ENCODE measurements at regions not wholly inside any gene's neighbourhood (a gene's known extent, or its start where the extent isn't known, plus 50 kb on each side); places are given as distances from the start of the nearest gene placed in this dataset.

DNA sequence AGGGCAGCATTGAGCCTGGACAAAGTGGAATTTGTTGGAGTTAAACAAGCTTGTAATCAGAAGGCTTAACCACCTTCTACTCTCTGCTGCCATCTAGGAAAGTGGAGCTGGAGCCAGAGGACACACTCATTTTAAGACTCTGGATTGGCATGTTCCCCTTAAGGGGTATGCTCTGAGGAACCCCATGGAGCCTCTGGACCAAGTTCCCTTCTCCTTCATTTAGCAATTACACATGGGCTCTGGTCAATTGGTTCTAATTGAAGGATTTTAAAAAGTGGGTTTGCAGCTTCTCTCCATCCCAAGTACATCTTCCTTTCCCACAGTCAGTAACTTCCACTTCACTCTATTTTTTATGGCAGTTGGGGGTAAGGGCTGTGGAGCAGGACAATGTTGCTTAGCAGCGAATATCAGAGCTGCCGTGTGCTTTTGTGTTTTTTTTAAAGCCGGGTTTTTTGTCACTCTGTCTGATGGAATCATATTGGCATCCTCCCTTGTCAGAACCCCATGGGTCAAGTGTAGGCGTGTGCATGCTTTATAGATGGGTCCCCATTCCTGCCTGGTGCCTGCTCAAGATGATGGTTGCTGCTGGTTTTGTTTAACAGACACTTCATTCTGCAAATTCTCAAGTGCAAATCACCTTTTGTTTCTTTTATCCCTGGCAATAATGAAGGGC is 330.7 kb upstream of the ADAMTSL1 start:
- no peak for DNase-seq (ENCODE audit: low spot score)

DNA sequence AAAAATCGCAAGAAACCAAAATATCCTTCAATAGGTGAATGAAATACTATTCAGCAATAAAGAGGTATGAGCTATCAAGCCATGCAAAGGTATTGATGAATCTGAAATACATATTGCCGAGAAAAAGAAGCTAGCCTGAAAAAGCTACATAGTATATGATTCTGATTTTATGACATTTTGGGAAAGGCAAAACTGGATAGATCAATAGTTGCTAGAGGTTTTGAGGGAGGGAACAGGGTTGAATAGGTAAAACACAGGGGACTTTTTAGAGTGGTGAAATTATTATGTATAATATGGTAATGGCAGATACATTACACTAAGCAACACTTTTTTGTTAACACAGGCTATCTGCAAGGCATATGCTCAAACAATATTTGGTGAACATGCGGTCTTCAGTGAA is 327.6 kb upstream of the ADAMTSL1 start:
- no peak for DNase-seq (ENCODE audit: low spot score)

DNA sequence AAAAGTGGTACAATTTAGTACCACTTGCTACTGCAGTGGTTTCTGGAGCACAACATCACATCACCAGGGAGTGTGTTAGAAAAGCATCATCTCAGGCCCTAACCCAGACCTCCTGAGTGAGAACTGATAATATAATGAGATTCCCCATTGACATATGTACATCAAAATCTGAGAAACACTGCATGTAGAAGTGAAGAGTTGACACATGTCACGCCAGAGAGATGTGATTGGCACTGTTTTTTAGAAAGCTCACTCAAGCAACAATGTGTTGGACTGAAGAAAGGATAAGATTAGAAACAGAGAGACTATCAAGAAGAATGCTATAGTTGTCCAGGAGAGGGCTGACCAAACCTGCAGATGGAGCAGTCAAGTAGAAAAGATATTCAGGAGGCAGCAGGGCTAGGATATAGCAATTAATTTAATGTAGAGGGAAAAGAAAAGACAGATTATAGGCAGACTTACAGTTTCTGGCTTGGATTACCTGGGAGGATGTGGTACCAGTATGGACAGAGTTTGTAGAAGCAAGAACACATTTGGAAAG is 324.4 kb upstream of the ADAMTSL1 start:
- DNase-seq (ENCODE audit: low spot score), result no peak

DNA sequence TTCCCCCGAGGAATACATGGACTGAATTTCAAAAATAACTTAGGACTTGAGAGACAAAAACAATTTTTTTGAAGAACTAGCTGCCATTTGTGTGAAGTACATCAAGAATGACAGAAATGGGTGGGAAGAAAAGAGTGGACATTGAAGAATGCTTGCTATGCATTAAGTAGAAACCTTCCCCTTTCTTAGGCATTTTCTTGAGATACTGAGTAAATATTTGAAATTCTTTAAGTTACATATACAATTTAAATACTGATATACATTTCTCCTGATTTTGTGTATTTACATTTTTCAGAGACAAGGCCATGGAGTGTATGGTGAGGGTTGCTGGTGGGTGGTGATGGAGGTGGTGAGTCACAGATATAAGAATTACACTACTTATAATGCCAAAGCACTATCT is 319.3 kb upstream of the ADAMTSL1 start:
- DNase-seq (ENCODE audit: low spot score), result no peak

DNA sequence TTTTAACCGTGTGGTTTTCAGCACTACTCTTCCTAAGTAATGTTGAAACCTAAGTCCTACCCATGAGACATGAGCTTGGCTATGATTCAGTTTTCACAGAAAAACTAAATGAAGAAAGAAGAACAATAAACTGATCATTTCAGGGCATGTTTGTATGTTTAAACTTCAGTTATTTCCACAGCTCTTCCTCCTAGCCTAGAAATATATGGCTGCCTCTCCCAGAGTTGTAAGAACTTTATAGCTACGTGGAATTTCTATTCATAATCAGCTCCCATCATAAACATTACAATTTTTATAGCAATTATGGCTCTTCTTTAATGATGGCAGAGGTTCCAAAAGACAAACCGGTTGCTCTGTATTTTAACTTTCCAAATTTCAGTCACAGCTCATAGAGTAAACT is 314.7 kb upstream of the ADAMTSL1 start:
- DNase-seq (ENCODE audit: low spot score), result no peak

DNA sequence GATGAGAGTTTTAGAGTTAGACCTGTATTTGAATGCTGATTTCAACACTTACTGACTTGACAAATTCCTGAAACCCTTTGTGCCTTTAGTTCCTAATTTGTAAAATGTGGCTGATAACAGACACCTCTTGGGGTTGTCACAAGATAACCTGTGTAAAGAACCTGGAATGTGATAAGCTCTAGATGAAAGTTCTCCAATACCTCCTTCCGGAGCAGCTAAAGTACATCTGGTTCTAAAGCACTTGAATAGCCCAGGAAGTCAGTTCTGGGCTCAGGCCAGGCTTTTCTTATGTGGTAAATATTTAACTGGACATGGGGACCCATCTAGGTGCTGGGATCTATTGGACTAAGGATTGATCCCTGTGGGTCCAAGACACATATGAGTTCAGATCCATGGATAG is 310.8 kb upstream of the ADAMTSL1 start:
- no peak for DNase-seq (ENCODE audit: low spot score)

DNA sequence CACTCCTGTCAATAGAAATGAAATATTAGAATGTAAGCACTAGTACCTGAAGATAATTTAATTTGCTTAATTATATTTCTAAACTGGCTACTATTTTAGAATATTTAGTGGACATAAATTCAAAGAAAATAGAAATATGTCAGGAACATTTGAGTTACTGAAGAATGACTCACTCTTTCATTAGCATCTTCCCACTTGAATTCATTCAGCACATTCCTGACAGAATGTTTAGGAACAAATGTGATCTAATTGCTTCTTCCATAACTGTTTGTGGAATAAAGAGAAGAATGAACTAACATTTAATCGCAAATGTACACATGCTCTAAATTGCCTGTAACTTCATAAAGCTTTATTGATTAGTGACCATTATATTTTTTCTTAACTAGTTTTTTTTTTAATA is 306.2 kb upstream of the ADAMTSL1 start:
- no peak for DNase-seq (ENCODE audit: low spot score)

DNA sequence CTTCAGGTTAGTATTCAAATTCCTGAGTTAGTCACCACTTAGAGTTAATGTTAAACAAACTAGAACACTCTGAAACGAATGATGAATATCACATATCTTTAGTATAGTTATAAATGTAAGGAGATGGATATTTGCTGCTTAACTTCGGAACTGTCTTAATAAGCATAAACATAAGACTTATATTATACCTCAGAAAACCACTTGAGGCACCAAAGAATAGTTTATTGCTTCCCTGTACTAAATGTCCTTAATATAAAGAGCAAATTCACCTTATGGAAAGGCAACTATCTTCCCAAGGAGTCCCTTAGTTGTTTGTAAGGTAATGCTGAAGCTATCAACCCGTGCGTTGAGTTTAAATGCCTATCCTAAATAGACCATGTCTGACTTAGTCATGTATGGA is 300.0 kb upstream of the ADAMTSL1 start:
- no peak for DNase-seq (ENCODE audit: low spot score)

DNA sequence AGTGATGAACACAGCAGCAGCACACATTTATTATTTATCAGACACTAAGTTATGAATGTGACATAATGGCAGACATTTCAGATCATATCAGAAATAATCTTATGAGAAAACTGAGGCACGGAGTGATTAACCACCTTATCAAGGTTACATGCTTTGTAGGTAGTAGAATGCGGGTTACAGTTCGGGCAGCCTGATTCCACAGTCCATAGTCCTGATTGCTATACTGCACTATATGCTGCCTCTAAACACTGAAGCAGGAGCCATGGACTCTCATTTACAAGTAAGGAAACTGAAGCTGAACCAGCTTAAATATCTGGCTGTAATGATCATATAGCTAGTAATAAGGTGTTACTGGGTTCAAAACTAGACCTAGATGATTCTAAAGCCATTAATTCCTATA is 291.3 kb upstream of the ADAMTSL1 start:
- no peak for DNase-seq (ENCODE audit: low spot score)

DNA sequence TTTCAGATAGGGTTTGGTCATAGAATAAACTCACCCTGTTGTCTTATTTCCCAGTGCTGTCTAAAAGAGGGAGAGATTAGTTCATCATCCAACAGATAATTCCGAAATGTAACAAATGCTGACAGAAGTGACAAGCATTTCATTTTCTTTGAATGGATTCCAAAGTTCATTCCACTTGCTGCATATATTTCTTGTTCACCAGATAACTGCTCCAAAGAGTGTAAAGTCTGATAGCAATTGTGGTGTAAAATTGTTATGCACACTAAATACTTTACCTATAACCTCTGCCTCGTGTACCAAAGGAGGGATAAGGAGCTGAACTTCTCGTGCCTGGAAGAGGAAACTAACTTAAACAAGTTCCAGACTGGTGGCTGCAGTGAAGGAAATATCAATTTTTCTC is 290.0 kb upstream of the ADAMTSL1 start:
- no peak for DNase-seq (ENCODE audit: low spot score)

DNA sequence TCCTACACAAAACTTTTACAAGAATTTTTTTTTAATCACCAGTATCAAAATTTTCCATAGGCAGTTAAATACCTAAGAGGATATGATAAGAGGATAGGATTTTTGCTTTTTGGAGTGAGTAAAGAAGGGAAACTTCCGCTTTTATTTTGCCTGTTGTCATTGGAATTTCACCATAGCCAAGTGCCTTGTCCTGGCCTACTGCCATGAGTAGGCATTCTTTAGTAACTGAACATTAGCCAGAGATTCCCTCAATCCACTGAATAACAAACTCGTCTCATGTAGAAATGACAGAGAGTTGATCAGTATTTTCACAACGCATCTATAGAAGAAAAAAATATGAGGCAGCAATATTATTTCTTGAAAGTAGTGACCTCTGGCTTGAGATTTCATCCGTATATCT is 289.6 kb upstream of the ADAMTSL1 start:
- DNase-seq (ENCODE audit: low spot score), result no peak

DNA sequence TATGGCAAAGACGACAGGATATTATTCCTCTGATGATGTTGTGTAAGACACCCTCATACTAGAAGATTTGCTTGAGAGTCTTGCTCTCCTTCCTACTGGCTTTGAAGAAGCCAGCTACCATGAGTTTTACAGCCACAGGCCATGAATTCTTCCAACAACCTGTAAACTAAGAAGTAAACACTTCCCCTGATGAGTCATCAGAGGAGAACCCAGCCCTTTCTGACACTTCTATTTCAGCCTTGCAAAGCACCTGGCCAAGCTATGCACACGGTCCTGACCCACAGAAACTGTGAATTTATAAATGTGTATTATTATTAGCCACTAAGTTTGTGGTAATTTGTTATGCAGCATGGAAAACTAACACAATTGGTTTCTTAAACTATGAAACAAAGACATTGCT is 288.8 kb upstream of the ADAMTSL1 start:
- DNase-seq (ENCODE audit: low spot score), result no peak

DNA sequence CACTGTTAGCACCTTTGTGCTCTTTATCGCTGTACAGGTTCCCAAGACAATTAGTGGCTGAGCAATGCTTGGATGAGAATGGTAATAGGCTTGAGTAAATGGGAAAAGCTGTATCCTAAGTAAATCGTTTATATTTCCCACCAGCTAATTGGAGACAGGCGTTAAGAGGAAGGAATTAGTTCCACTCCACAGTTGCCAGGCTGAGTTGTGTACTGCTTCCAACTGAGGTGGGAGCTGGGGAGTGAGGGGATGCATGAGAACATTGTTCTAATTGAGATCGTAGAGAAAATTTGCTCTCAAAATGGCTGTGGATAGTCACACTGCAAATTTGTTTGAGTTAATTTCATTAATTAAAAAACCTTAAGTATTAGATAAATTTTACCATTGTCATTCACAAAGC is 285.0 kb upstream of the ADAMTSL1 start:
- no peak for DNase-seq (ENCODE audit: low spot score)

DNA sequence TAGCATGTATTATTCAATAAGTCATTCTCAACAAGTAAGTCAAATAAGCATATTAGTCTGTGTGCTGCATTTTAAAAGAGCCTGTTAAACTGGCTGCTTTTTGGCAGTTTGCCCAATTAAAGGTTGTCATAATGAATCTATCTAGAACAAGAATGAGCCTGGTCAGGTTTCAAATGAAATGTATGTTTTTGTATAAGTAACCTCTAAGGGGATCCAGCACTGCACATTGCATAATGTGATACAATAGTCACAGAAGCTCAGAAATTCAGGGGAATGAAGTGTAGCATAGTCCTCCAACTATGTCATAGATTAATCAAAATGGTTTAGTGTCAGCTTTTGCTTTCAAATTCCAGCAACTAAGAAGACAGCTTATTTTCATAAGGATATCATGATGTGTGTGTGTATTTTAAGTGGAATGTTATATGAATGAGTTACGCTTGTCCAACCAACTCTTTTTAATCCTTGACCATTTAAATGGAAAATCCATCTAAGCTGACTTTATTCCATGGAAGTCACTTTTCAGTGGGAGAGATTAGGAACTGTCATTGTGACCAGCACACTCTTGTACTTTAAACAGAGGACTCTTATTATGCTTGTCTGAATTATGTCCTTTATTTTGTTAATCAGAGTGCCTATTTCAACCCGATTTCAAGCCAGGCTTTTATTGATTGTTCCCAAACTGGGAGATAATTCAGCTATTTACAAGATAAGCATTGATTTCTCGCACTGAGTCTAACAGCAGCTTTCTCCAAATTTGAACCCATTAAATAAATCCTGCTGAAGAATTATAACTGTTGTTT is 283.9 kb upstream of the ADAMTSL1 start:
- DNase-seq (ENCODE audit: low spot score), result no peak

DNA sequence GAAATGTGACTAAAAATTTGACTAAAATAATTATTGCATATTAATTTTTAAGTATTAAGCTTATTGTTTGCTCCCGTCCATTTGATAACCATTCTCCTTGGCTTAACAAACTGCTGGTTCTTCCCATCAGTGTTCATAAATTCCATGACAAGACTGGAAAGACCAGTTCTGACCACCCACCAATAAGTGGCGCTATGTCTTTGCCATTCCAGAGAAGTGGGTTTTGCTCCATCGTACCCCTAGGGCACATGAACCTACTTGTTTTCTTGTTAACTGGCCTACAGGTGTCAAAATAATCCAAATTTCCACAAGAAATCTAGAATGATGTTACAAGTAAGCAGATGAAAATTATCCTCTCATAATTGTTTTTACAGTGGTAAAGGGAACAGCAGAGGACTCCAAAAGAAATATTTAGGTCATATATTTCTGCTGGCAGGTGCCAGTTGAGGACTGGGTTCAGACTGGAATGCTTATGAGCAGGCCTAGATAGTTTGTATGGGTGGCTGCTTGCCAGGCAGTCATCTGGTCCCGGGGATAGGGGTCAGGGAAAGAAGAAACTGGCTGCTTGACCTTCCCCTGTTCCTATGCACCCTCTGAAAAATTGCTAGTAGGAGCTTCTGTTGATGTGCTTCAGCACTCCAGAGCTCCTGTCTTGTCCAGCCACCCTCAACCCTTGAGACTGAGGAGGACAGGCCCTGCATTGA is 283.1 kb upstream of the ADAMTSL1 start:
- DNase-seq (ENCODE audit: low spot score), result no peak

DNA sequence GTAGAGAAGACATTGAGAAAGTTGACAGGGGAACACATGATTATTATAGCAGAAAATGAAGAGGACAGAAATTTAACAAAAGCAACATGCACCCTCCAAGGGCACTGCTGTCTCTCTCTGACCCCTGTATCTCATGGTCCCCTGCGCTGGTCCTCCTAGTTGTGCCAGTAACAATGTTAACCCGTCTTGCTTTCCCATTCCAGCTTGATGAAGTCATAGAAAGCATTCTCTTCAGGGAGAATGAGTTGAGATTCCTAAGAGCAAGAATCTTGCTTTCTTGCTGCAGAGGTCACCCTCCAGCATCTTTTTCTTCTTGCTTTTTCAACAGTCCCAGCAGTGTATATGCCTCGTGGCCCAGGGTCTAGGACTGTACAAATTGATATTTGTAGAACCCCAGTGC is 279.6 kb upstream of the ADAMTSL1 start:
- no peak for DNase-seq (ENCODE audit: low spot score)

DNA sequence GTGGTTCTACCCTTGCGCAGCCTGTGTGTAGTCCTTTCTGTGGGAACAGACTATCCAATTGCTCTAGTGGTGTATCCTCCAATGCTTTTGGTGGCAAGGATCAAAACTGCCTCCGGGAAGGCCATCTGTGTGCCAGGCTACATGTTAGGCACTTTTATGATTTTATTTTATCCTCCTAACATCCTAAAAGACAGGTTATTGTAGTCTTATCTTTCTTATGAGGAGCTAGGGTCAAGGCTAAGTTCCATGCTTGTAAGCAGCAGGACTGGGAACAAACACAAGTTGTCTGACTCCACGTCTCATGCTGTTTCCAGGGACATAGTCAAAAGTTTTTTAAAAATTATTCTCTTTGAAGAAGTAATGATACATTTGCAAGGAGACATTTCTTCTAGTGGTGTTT is 278.7 kb upstream of the ADAMTSL1 start:
- DNase-seq (ENCODE audit: low spot score), result no peak

DNA sequence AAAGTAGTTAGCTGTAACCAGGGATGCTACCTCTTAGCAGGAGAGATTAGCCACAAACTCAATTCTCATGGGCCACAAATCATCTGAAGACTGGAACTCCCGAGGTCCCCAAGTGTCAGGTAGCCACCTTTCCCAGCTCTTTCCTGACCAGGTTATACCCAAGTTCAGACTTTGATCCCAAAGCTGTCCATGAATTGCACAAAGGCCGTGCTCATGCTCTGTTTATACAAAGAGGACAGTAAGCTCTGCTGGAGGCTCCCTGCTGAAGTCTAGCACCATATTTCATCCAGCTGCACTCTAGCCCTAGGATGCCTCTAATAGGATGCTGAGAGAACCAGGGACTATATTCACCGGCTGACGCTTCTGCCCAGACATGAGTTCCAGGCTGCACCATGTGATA is 271.0 kb upstream of the ADAMTSL1 start:
- DNase-seq (ENCODE audit: low spot score), result no peak

DNA sequence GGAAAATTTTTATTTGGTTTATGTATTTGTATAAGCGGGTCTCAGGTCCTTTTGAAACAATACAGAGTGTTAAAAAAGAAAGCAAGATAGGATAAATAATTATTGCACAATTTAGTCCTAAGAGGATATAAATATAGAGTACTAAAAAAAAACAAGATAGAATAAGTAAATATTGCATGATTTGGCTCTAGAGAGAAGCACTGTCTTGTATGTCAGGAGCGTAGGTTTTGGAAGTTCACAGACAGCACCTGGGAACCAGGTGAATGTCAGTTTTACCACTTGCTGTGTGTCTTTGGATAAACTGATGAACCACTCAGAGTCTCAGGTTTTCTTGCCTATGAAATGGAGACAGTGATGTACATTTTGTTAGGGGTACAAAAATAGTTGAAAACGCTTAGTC is 266.2 kb upstream of the ADAMTSL1 start:
- no peak for DNase-seq (ENCODE audit: low spot score)

DNA sequence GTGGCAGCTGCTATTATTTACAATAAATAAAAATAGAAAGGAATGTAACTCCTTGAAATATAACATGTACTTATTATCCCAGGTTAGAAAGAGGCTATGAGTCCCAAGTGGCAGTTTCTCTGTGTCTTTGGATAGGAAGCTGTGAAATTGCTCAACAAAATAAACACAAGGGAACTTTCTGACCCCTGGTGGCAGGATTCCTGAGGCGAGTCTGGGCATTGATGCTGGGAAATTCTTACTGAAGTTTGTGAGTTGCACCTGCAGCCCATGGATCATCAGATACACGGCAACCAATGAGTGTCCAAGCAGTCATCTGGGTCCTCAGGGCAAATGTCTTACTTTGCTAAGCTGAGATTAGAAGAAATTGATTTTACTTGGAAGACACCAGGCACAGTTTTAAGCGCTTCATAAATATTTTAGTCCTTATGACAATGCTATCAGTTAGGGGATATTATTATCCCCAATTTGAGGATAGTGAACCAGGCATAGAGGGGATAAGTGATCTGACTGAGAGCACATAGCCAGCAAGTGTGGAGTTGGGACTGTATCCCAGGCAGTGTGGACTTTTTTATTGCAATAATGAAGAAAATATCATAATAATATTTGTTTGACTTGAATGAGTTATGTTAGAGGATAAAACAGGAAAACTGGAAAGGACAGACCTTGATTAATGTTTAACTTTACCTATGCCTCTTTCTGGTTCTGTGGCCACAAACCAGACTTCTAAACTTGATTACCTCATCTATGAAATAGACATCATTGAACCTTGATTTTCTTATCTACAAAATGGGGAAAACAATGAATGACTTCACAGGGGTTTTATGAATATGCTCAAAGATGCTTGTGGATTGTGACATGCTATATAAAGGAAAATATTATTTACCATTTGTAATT is 265.5 kb upstream of the ADAMTSL1 start:
- DNase-seq (ENCODE audit: low spot score), result peak; percentile 64

DNA sequence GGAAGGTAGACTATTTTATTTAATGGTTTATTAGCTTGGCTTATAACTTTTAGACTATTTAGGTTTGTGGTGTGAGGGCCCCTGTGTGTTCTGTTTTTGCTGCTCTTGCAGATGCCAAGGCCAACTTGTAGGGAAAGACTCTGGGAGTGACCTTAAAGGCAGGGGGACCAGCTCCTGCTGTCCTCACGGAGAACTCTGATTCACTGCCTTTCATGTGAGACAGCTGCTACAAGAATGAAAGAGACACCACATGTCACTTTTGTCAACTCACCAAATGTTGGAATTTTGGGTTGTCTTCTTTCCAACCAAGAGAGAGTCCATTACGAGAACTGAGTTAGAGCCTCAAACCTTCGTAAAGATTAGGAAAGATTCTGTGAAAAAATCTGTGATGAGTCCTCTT is 258.3 kb upstream of the ADAMTSL1 start:
- no peak for DNase-seq (ENCODE audit: low spot score)

DNA sequence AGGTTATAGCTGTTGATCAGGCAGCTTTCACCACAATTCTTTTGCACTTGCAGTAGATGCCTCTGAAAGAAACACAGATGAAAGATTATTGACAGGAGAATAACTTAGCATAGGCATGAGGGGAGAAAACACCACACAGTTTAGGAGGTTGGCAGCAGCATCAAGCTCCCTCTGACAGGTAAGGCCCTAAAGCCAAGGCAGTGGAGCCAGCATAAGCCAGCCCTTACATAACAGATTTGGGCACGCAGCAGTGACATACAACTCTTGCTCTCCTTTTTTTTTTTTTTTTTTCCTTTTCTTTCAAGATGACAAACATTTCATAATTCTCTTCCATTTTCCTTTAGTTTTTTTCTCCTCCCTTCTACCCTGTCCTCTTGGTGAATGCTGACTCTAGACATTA is 257.6 kb upstream of the ADAMTSL1 start:
- DNase-seq (ENCODE audit: low spot score), result no peak
